GM13976 (cell line): ENCODE measurements at regions not wholly inside any gene's neighbourhood (a gene's known extent, or its start where the extent isn't known, plus 50 kb on each side); places are given as distances from the start of the nearest gene placed in this dataset.

Experiments
- DNase-seq: peaks from one replicate; pipeline ENCODE4 v3.0.0; 2012; ENCODE audit warnings: low spot score
- in situ Hi-C: fragments of 300-500 bp; cut with MboI; formaldehyde crosslinking; loops from one replicate; pipeline ENCODE4 v1.12.0; 2022; ENCODE audit warnings: low sequenced_read_pairs, mixed read lengths, inconsistent platforms; ENCODE audit not compliant: unreplicated experiment
- TF ChIP-seq, protein P1 (sequence below): IDR thresholded peaks from 2 replicates; pipeline ENCODE4 v1.5.1; 2012; ENCODE audit warnings: borderline replicate concordance, mild to moderate bottlenecking; ENCODE audit not compliant: insufficient read depth; ENCODE audit errors: extremely low read depth, missing control alignments, control extremely low read depth

DNA sequence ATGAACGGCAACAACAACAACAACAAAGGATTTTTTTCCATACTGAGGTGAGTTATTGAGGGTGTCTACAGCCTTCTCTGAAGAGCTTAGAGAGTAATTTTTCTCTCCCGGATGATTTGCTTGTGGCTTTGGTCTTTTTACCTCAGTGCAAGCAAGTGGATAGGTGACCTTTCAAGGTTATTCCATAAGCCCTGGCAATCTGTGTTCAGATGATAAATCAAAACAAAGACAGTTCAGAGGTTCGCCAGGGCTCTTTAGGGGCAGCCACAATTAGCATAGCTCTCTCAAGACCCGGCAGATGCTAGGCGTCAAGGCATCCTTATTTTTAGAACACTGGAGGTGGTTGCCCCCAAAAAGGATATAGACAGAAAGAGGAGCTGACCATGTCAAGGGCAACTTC, 417.9 kb upstream of the C9orf72 start:
- in situ Hi-C loops, result no loop called here
- DNase-seq, result no peak
- TF ChIP-seq, protein P1, sequence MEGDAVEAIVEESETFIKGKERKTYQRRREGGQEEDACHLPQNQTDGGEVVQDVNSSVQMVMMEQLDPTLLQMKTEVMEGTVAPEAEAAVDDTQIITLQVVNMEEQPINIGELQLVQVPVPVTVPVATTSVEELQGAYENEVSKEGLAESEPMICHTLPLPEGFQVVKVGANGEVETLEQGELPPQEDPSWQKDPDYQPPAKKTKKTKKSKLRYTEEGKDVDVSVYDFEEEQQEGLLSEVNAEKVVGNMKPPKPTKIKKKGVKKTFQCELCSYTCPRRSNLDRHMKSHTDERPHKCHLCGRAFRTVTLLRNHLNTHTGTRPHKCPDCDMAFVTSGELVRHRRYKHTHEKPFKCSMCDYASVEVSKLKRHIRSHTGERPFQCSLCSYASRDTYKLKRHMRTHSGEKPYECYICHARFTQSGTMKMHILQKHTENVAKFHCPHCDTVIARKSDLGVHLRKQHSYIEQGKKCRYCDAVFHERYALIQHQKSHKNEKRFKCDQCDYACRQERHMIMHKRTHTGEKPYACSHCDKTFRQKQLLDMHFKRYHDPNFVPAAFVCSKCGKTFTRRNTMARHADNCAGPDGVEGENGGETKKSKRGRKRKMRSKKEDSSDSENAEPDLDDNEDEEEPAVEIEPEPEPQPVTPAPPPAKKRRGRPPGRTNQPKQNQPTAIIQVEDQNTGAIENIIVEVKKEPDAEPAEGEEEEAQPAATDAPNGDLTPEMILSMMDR, result no peak

DNA sequence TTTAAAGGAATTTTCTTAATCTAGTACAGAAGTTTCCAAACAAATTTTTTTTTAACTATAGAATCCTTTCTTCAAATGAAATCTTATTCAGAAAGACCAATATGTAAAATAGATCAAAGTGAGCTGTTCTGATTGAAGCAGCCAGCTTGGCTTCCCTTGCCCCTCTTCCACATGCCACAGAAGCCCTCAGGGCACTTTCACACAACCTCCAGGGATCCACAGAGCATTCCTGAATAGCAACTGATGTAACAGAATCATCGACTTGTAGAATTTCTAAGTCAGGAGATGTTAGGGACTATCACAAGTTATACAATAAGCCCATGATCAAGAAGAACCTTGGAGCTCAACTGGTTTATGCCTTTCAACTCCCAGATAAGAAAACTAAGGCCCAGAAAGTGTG, 427.8 kb upstream of the C9orf72 start:
- TF ChIP-seq, protein P1, result no peak
- DNase-seq, result no peak
- in situ Hi-C loops, result no loop called here

DNA sequence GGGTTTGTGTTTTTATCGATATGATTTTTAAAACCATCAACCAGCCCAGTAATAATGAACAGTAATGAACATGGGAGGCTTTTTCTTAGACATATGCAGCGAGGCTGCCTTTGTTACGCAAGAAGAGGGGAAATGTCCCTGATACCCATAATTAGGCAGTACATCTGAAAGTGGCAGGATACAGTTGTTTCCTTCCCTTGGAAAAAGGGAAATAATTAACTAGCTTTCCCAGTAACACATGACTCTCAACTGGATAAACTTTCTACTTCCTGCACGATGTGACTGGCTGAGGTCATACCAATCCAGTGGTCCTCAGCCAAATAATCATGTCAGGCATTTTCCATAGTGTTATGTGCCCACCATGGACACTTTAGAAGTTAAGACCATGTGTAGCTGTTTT, 431.6 kb upstream of the C9orf72 start:
- TF ChIP-seq, protein P1, result no peak
- in situ Hi-C loops, result no loop called here
- DNase-seq, result no peak

DNA sequence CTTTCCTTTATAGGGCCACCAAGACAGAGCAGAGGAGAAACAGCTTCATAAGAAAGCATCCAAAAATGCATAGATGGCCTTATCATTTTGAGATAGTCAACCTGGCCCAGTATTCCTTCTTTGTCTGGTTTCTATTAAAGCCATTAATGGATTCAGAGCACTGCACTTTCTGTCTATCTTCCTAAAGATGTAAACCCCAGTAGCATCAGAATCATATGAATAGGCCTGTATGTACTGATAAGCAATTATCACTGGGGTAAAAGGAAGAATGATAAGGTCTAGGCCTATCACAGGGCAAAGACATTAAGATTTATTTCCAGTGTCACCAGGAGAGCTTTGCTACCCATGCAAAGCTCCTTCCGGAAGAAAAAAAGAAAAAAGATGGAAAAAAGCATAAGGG, 432.5 kb upstream of the C9orf72 start:
- DNase-seq, result no peak
- in situ Hi-C loops, result no loop called here
- TF ChIP-seq, protein P1, result no peak

DNA sequence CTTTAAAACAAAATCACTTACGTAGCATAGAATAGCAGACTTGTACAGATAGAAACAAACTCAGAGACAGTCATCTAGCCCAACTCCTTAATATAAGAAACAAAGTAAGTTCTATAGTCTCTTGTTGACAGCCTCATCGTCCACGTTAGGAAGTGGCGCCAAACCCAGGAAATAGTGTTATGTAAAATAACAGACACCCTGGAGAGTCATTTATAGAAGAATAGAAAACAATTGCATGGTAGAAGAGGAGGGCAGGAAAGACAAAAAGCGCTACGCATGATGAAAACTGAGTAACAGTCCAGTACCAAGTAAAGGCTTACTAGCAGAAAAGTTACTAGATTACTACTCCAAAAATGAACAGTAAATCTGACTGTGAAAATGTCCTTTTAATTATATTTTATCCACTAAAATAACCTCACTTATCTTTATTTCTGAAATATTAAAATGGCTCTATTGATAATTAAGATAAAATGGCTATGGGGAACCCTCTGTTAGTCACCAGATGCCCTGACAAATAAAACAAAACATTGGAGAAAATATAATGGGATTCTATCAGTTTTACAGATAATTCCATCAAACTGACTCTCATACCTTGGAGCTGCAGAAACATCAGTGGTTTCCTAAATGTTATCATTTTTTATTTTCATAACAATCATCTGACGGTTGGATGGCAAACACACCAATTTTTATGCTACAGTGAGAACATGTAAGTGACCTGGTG, 434.0 kb upstream of the C9orf72 start:
- DNase-seq, result no peak
- in situ Hi-C loops, result no loop called here
- TF ChIP-seq, protein P1, result no peak

DNA sequence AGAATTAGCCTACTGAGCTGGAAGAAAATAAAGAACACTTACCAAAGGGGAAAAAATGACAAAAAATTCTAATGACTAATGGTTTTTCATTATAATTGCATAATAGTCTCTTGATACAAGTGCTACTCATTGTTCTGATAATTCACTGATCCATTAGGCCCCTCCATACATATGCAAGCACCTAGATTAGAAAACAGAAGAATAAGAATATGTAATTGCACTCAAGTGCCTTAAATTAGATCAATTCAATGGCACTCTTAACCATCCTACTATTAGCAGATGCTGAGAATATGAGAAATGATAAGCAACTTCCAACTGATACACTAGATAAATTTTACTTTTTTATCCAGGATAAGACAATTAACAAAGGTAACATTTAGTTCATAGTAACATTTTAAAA, 440.9 kb upstream of the C9orf72 start:
- in situ Hi-C loops, result no loop called here

DNA sequence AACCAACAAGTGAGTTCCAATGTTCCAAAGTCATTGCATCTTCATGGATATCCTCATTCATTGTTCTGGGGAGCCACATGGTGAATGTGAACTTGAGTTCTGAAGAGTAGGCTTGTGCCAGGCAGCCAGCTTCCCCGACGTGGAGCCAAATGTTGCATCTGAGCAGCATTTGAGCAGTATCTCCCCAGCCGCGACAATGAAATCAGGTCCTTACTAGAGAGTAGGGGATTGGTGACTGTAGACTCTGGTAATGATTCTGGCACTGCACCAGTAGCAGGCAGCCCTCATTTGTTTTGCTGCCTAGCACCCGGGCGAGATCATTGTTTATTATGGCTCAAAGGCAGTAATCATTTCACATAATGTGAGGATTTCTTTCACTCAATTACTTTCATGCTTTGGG, 451.4 kb upstream of the C9orf72 start:
- TF ChIP-seq, protein P1, result no peak
- in situ Hi-C loops, result no loop called here
- no peak for DNase-seq

More for the DNA sequence above, 440.9 kb upstream of the C9orf72 start:
- DNase-seq, result no peak
- TF ChIP-seq, protein P1, result no peak
